Medulla oblongata (tissue), 1 donor: ENCODE measurements at regions not wholly inside any gene's neighbourhood (a gene's known extent, or its start where the extent isn't known, plus 50 kb on each side); places are given as distances from the start of the nearest gene placed in this dataset.
A peak's percentile ranks its signal among the peaks of the same experiment; 100 is the strongest.
"Not testable (repeated sequence)": the region's sequence is repeated elsewhere in the genome, so short reads cannot be mapped to it uniquely, and the experiment has no call there.

Source experiments
- DNase-seq: peaks from one replicate; pipeline ENCODE4 v3.0.0-alpha.2; 2015; ENCODE audit errors: extremely low spot score

DNA sequence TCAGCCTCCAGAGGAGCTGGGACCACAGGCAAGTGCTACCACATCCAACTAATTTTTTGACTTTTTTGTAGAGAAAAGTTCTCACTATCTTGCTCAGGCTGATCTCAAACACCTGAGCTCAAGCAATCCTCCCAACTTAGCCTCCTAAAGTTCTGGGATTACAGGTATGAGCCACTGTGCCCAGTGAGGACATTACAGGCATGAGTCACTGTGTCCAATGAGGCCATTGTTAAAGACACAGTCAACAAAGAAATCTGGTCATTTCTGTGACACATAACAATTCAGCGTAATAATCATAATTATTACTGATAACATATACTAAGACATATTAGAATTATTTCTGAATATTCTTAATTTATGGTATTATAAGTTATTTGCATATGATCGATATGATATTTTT is 463.4 kb upstream of the NDN start:
- DNase-seq, result no peak

DNA sequence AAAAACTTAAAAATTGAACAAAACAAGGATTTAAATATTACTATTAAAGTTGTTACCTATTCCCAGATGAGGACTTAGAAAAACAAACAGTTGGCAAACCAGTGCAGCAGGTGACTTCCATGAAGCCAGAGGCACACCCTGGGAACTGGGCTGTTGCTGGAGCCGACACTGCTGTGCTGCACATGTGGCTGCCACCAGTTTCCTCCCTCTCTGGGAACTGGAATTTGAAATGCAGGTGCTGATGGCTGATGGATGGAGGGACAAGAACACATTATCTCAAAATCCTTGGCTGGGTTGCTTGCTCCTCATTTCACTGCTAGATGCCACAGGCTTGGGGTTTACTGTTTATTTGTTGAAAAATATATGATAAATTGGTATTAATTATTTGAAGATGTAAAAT is 471.2 kb upstream of the NDN start:
- DNase-seq, result not testable (repeated sequence)

GRCh38 chr15:24165512-24165911 is 478.4 kb upstream of the NDN start:
- DNase-seq, result not testable (repeated sequence)

GRCh38 chr15:24202297-24202696 is 473.3 kb upstream of the NPAP1 start:
- not testable (repeated sequence) for DNase-seq

GRCh38 chr15:24211742-24212476 is 463.7 kb upstream of the NPAP1 start:
- DNase-seq, result not testable (repeated sequence)

GRCh38 chr15:24223739-24224138 is 451.8 kb upstream of the NPAP1 start:
- no peak for DNase-seq

- DNase-seq, result no peak
Measured at GRCh38 chr15:24224161-24224560, 451.4 kb upstream of the NPAP1 start.

DNA sequence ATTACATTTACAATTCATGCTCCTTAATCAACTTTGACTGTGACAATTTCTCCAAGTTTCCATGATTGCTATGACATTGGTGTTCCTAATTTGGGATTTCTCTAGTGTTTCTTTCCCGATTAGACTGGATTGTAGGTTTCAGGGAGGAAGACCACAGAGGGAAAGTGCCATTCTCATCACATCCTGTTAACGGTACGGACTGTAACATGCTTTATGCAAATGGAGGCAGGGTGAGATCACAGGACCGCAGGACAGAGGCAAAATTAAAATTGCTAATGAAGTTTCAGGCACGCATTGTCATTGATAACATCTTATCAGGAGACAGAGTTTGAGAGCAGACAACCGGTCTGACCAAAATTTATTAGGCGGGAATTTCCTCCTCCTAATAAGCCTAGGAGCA is 446.7 kb upstream of the NPAP1 start:
- not testable (repeated sequence) for DNase-seq

- DNase-seq, result not testable (repeated sequence)
Measured at GRCh38 chr15:24233134-24233533, 442.4 kb upstream of the NPAP1 start.

DNA sequence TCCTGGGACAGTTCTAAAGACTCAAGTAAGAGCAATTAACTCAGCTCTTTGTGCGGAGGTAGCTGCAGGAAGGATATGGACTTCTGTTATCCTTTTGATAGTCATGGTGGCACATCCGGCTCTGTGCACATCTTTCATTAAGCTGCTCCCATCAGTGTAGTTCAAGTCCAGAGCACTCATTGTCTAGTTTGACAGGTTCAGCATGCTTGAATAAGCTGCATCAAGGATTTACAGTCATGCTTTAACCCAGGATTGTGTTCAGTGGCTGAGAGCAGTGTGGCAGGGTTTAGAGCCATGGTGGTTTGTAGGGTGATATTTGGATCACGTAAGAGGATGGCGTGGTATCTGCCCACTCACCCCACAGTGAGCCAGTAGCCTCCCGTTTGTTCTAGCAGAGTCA is 435.0 kb upstream of the NPAP1 start:
- DNase-seq, result not testable (repeated sequence)

DNA sequence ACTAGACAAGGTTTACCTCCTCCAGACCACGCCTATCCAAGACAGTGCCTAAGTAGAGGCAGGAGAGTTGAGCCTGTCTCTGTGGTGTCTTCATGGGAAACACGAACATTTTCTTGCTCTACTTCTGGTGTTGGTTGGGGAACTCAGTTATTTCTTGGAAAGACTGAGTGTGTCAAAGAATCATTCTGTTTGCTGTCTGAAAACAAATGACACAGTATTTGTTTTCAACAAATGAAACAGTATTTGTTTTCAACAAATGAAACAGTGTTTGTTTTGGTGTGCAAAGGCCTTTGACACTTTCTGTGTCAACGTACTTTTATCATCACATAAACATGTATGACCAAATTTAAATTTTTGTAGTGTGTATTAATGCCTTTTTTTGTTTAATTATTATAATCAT is 416.5 kb upstream of the NPAP1 start:
- DNase-seq, result peak; percentile 51

GRCh38 chr15:24260407-24260806 is 415.2 kb upstream of the NPAP1 start:
- not testable (repeated sequence) for DNase-seq

DNA sequence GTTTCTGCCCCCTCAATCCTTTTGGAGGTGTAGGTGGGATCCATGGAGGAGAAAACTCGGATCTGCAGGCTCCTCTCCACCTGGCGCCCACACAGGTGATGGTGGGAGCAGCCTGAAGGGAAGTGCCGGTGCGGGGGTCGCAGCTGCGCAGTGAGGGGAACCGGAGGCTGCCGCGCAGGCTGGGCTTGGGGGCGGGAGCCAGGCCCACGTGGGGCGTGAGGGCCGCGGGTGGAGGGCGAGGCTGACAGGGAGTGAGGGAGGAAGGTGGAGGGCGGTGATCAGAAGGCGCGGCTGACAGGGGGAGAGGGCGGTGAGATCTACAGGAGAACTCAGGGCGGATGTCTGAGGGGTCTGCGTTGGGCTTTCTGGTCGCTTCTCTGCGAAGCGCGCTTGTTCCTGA is 414.7 kb upstream of the NPAP1 start:
- DNase-seq, result not testable (repeated sequence)

GRCh38 chr15:24268536-24269165 is 406.9 kb upstream of the NPAP1 start:
- DNase-seq, result not testable (repeated sequence)

- DNase-seq, result no peak
Measured at GRCh38 chr15:24269166-24269571, 406.4 kb upstream of the NPAP1 start.

DNA sequence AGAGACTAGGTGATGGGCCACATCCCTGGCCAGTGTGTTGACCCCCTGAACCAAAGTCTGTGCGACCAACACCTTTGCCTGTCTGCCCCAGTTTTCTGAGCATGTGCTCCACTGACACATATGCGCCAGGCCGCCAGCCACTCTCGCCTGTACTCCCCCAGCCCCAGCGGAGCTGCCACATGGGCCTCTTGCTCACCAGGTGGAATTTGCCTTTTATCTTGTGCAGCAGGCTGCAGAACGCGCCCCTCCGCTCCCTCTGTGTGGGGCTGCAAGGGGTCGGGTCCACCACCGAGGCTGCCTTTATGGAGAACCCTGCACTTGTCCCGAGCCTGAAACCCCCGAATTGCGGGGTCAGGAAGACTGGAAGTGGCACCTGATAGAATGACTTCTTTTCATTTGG is 405.7 kb upstream of the NPAP1 start:
- DNase-seq, result no peak

DNA sequence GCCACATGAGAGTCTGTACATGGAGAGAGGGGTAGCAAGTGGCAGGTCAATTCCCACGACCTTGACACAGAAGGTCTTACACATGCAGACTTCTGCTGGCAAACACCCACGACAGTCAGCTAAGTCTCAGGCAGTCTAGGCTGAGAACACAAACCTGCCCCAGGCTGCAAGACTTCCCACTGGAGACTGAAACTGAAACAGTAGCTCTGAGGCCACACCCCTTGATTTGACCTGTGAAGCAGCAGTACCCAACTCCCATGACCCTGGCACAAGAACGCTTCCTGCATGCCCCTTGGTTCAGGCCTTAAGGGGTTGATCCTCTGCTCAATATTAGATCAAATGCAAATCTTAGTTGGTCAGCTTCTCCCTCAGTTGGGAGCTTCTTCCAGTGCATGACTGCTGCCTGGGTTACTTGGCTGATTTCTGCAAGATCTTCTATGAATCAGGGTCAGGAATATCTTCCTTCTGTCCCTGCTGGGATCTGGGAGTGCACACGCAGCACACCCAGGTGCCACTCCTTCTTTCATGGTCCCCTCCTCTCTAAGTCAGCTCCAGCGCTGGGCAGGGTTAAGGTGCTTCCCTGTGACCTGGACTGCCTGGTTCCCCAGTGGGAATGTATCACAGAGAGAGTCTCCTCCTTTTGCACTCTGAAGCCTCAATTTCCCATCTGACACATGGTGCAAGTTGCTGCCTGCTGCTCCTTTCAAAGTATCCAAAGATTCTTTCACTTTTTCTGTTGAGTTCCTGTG is 403.9 kb upstream of the NPAP1 start:
- DNase-seq, result not testable (repeated sequence)

- DNase-seq, result no peak
Measured at GRCh38 chr15:24292837-24293236, 382.7 kb upstream of the NPAP1 start.

DNA sequence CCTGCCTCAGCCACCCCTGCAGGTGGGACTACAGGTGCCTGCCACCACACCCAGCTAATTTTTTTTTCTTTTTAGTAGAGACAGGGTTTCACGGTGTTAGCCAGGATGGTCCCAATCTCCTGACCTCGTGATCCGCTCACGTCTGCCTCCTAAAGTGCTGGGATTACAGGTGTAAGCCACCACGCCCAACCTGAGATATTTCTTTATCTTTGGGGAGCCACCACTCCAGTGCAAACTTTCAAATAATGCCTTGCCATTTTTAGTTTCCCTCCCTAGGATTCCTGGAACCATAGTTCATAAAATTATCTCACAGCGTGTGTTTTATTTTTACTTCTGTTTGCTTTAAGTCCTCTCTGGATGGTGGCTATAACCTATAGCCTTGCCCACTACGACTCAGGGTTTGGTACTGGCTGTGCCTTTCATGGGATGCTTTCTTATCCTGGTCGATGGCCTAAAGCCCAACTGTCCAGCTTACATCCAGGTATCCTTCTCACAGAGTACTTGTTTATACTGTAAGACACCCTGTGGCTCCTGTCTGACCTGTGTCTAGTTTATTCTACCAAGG is 374.7 kb upstream of the NPAP1 start:
- not testable (repeated sequence) for DNase-seq

DNA sequence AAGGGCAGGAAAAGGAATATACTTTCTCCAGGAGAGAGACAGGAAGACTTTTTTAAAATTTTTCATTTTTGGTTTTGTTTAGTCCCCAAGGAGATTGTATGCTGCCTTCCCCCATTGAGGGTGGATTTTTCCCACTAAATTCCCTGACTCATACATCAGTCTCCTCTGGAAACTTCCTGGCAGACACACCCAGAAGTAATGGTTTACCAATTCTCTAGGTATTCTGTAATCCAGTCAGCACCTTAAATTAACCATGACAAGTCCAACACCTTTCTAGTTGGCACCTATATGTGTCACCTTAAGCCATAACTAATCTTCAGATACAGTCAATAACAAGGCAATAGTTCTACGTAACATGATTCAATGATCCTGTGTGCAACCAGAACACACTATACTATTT is 373.6 kb upstream of the NPAP1 start:
- not testable (repeated sequence) for DNase-seq

DNA sequence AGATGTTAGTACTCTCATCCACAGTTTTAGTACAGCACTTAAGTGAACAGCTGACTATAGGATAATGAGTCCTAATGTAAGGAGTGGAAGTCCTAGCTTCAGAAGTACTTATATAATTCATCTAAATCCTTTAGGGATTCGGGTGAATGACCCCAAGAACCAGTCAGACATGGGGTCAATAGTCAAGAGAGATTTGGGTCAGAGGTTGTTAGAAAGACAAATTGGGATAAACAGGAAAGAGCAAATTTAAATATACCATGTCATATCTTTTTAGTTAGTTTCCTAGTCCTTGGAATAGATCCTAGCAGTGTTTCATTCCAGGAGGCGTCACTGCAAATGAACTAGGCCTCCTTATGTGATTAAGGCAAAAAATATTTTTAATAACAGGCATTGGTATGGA is 370.8 kb upstream of the NPAP1 start:
- not testable (repeated sequence) for DNase-seq

GRCh38 chr15:24305643-24306042 is 369.9 kb upstream of the NPAP1 start:
- not testable (repeated sequence) for DNase-seq
